SKM-1 (cell line): ENCODE measurements at regions not wholly inside any gene's neighbourhood (a gene's known extent, or its start where the extent isn't known, plus 50 kb on each side); places are given as distances from the start of the nearest gene placed in this dataset.
A peak's percentile ranks its signal among the peaks of the same experiment; 100 is the strongest.

Experiments used
- DNase-seq: peaks from one replicate; lab custom pipeline; 2025; ENCODE audit not compliant: unreplicated experiment; lab: John Stamatoyannopoulos, UW

GRCh38 chr3:154022606-154023005, 98.6 kb upstream of the ARHGEF26 start:
- no peak for DNase-seq

- no peak for DNase-seq
Measured at GRCh38 chr3:154023148-154023547, 98.0 kb upstream of the ARHGEF26 start.

GRCh38 chr3:154025007-154025406, 96.2 kb upstream of the ARHGEF26 start:
- DNase-seq, result no peak

- DNase-seq, result no peak
Measured at GRCh38 chr3:154029926-154030325, 91.3 kb upstream of the ARHGEF26 start.

GRCh38 chr3:154034797-154035330, 86.3 kb upstream of the ARHGEF26 start:
- no peak for DNase-seq

- no peak for DNase-seq
Measured at GRCh38 chr3:154040283-154040682, 80.9 kb upstream of the ARHGEF26 start.

- no peak for DNase-seq
Measured at GRCh38 chr3:154044671-154045070, 76.5 kb upstream of the ARHGEF26 start.

GRCh38 chr3:154050216-154050615, 71.0 kb upstream of the ARHGEF26 start:
- no peak for DNase-seq

GRCh38 chr3:154050766-154051165, 70.4 kb upstream of the ARHGEF26 start:
- no peak for DNase-seq

- DNase-seq, result no peak
Measured at GRCh38 chr3:154059833-154060232, 61.4 kb upstream of the ARHGEF26 start.

GRCh38 chr3:154060238-154061000, 60.8 kb upstream of the ARHGEF26 start:
- DNase-seq, result no peak

GRCh38 chr3:154061001-154061370, 60.2 kb upstream of the ARHGEF26 start:
- DNase-seq, result no peak

GRCh38 chr3:154062513-154062912, 58.7 kb upstream of the ARHGEF26 start:
- DNase-seq, result no peak

- DNase-seq, result peak; percentile 71
Measured at GRCh38 chr3:154071146-154071545, 50.0 kb upstream of the ARHGEF26 start.
